H9 (cell line): ENCODE measurements at regions not wholly inside any gene's neighbourhood (a gene's known extent, or its start where the extent isn't known, plus 50 kb on each side); places are given as distances from the start of the nearest gene placed in this dataset.

Experiments
- DNase-seq: peaks from one replicate; pipeline ENCODE4 v3.0.0-alpha.2; 2017
- H2AFZ ChIP-seq: one replicate; pipeline ENCODE4 v1.6.1; 2013; ENCODE audit warnings: mild to moderate bottlenecking, low read length, control low read depth, moderate library complexity
- H2AK5ac ChIP-seq: 2 replicates; pipeline ENCODE4 v1.6.1; 2013; ENCODE audit warnings: low read length, control low read depth, mixed read lengths; ENCODE audit not compliant: insufficient read length
- H2BK120ac ChIP-seq: one replicate; pipeline ENCODE4 v1.6.1; 2013; ENCODE audit warnings: low read depth, mild to moderate bottlenecking, low read length, control low read depth, inconsistent platforms; ENCODE audit not compliant: poor library complexity, severe bottlenecking
- H2BK12ac ChIP-seq: 2 replicates; pipeline ENCODE4 v1.6.1; 2013; ENCODE audit warnings: low read length, control low read depth, mixed read lengths, low read depth; ENCODE audit not compliant: insufficient read length
- H2BK15ac ChIP-seq: 2 replicates; pipeline ENCODE4 v1.6.1; 2013; ENCODE audit warnings: low read depth, low read length, control low read depth
- H2BK20ac ChIP-seq: one replicate; pipeline ENCODE4 v1.6.1; 2013; ENCODE audit warnings: low read depth, mild to moderate bottlenecking, low read length, control low read depth, inconsistent platforms; ENCODE audit not compliant: poor library complexity, severe bottlenecking
- H2BK5ac ChIP-seq: 2 replicates; pipeline ENCODE4 v1.6.1; 2013; ENCODE audit warnings: low read length, control low read depth, mixed read lengths; ENCODE audit not compliant: insufficient read length
- H3K14ac ChIP-seq: 2 replicates; pipeline ENCODE4 v1.6.1; 2013; ENCODE audit warnings: low read length, control low read depth; ENCODE audit not compliant: insufficient read depth
- H3K18ac ChIP-seq: 2 replicates; pipeline ENCODE4 v1.6.1; 2013; ENCODE audit warnings: low read depth, mild to moderate bottlenecking, mixed read lengths, low read length, control low read depth; ENCODE audit not compliant: insufficient read length
- H3K23ac ChIP-seq: 2 replicates; pipeline ENCODE4 v1.6.1; 2013; ENCODE audit warnings: low read length, control low read depth, mixed read lengths, low read depth; ENCODE audit not compliant: insufficient read length
- H3K23me2 ChIP-seq: 2 replicates; pipeline ENCODE4 v1.6.1; 2013; ENCODE audit warnings: low read depth, mild to moderate bottlenecking, mixed read lengths, low read length, control low read depth; ENCODE audit not compliant: insufficient read length, poor library complexity, severe bottlenecking
- H3K27ac ChIP-seq: 2 replicates; pipeline ENCODE4 v1.5.1; 2013; ENCODE audit warnings: low read length, control low read depth, mixed read lengths, low read depth; ENCODE audit not compliant: insufficient read length
- H3K27me3 ChIP-seq: 2 replicates; pipeline ENCODE4 v1.6.1; 2013; ENCODE audit warnings: low read length, control low read depth, inconsistent platforms; ENCODE audit not compliant: insufficient read depth
- H3K4ac ChIP-seq: 2 replicates; pipeline ENCODE4 v1.6.1; 2013; ENCODE audit warnings: low read depth, mild to moderate bottlenecking, control low read depth, inconsistent platforms, low read length, moderate library complexity
- H3K4me1 ChIP-seq: 2 replicates; pipeline ENCODE4 v1.6.1; 2013; ENCODE audit warnings: low read length, control low read depth, inconsistent platforms; ENCODE audit not compliant: insufficient read depth
- H3K4me2 ChIP-seq: 2 replicates; pipeline ENCODE4 v1.6.1; 2013; ENCODE audit warnings: low read length, control low read depth, mixed read lengths; ENCODE audit not compliant: insufficient read length, insufficient read depth
- H3K56ac ChIP-seq: 2 replicates; pipeline ENCODE4 v1.6.1; 2013; ENCODE audit warnings: low read depth, mild to moderate bottlenecking, mixed read lengths, low read length, control low read depth; ENCODE audit not compliant: insufficient read length
- H3K79me1 ChIP-seq: 2 replicates; pipeline ENCODE4 v1.6.1; 2013; ENCODE audit warnings: low read depth, mild to moderate bottlenecking, moderate library complexity, low read length, control low read depth, inconsistent platforms; ENCODE audit not compliant: insufficient read depth, poor library complexity, severe bottlenecking
- H3K79me2 ChIP-seq: 2 replicates; pipeline ENCODE4 v1.6.1; 2013; ENCODE audit warnings: low read length, control low read depth, inconsistent platforms; ENCODE audit not compliant: insufficient read depth
- H3K9ac ChIP-seq: 2 replicates; pipeline ENCODE4 v1.6.1; 2013; ENCODE audit warnings: low read length, control low read depth, mixed read lengths; ENCODE audit not compliant: insufficient read length; ENCODE audit errors: extremely low read depth
- H3K9me3 ChIP-seq: one replicate; pipeline ENCODE4 v1.6.1; 2013; ENCODE audit warnings: low read depth, low read length, inconsistent platforms; ENCODE audit not compliant: control insufficient read depth
- H3T11ph ChIP-seq: one replicate; pipeline ENCODE4 v1.6.1; 2013; ENCODE audit warnings: mild to moderate bottlenecking, low read length, control low read depth, inconsistent platforms
- H4K20me1 ChIP-seq: one replicate; pipeline ENCODE4 v1.6.1; 2013; ENCODE audit not compliant: control insufficient read depth, insufficient read length, insufficient read depth
- H4K5ac ChIP-seq: 2 replicates; pipeline ENCODE4 v1.6.1; 2013; ENCODE audit warnings: low read depth, mild to moderate bottlenecking, mixed read lengths, low read length, control low read depth; ENCODE audit not compliant: insufficient read length
- H4K8ac ChIP-seq: replicated peaks from 2 replicates; pipeline ENCODE4 v1.6.1; 2013; ENCODE audit warnings: low read length, control low read depth, mixed read lengths, low read depth; ENCODE audit not compliant: insufficient read length
- H4K91ac ChIP-seq: 2 replicates; pipeline ENCODE4 v1.6.1; 2013; ENCODE audit warnings: low read depth, mild to moderate bottlenecking, moderate library complexity, mixed read lengths, low read length, control low read depth; ENCODE audit not compliant: insufficient read length
- H3K27ac Mint-ChIP-seq, 3 experiments: 2 replicates in 2 of 3; 3 replicates in 1 of 3; pipeline ENCODE4 v1.8.0; 2020 to 2021; ENCODE audit warnings: mixed read lengths in 3 of 3, mild to moderate bottlenecking in 1 of 3, moderate library complexity in 1 of 3
- H3K27me3 Mint-ChIP-seq: 2 replicates; pipeline ENCODE4 v1.8.0; 2021; ENCODE audit warnings: low read depth, mild to moderate bottlenecking, moderate library complexity, mixed read lengths
- H3K36me3 Mint-ChIP-seq, 3 experiments: 2 replicates in 2 of 3; 3 replicates in 1 of 3; pipeline ENCODE4 v1.8.0; 2020 to 2021; ENCODE audit warnings: low read depth in 3 of 3, mixed read lengths in 3 of 3; ENCODE audit not compliant: insufficient read depth in 1 of 3
- H3K4me1 Mint-ChIP-seq, 2 experiments: 2 replicates each; pipeline ENCODE4 v1.8.0; 2020; ENCODE audit warnings: mixed read lengths in 2 of 2
- H3K4me3 Mint-ChIP-seq, 2 experiments: 2 replicates in 1 of 2; 3 replicates in 1 of 2; pipeline ENCODE4 v1.8.0; 2020 to 2021; ENCODE audit warnings: mild to moderate bottlenecking in 2 of 2, mixed read lengths in 2 of 2, moderate library complexity in 1 of 2
- H3K9me3 Mint-ChIP-seq, 2 experiments: 2 replicates in 1 of 2; 3 replicates in 1 of 2; pipeline ENCODE4 v1.8.0; 2020; ENCODE audit warnings: mild to moderate bottlenecking in 2 of 2, mixed read lengths in 2 of 2, moderate library complexity in 1 of 2
- CTCF ChIP-seq: fragments of 200-600 bp; sonication (generic); conservative IDR thresholded peaks from 3 replicates; pipeline ENCODE4 v1.8.0; 2021; ENCODE audit warnings: antibody characterized with exemption, mild to moderate bottlenecking
- WGBS: extraction: QIAGEN DNeasy Blood & Tissue Kit; methylation state at CpG from one replicate; pipeline ENCODE4 v1.1.7; 2013; ENCODE audit warnings: missing lambda C conversion rate, low lambda C conversion rate, mixed read lengths; ENCODE audit not compliant: insufficient read length; ENCODE audit errors: extremely low coverage; 5-methylcytosine and 5-hydroxymethylcytosine counted together

GRCh38 chr3:146682171-146682570, 77.0 kb upstream of the PLSCR5 start:
- no peak overlapping the region for H3K4ac ChIP-seq
- H3K14ac ChIP-seq, result no peak overlapping the region
- H4K5ac ChIP-seq, result no peak overlapping the region
- no peak overlapping the region for H3K9ac ChIP-seq
- H4K8ac ChIP-seq, result no peak overlapping the region
- no peak overlapping the region for H2BK120ac ChIP-seq
- H3K27me3 Mint-ChIP-seq, result no peaks in the 10 kb centered on the region
- H2AK5ac ChIP-seq, result no peak overlapping the region
- peaks cover 3% of the 10 kb centered on the region in 2 experiments; a peak in 1 of 4 replicates for H3K4me1 Mint-ChIP-seq
- no peaks in the 10 kb centered on the region for H3K79me2 ChIP-seq
- no peaks in the 10 kb centered on the region for H3K79me1 ChIP-seq
- no peak overlapping the region for H3K23ac ChIP-seq
- no peak overlapping the region for H2BK15ac ChIP-seq
- no peaks in the 10 kb centered on the region for H3K23me2 ChIP-seq
- no peaks in the 10 kb centered on the region; a peak in 1 of 5 replicates for H3K9me3 Mint-ChIP-seq
- no peaks in the 10 kb centered on the region for H3K4me1 ChIP-seq
- H3K27ac ChIP-seq, result no peak overlapping the region
- H3K27me3 ChIP-seq, result no peaks in the 10 kb centered on the region
- peaks cover 0 to 7% (median 2%) of the 10 kb centered on the region in 3 experiments; a peak in 2 of 7 replicates for H3K36me3 Mint-ChIP-seq
- no peak for DNase-seq
- H3K4me3 Mint-ChIP-seq, result no peak overlapping the region
- no peak overlapping the region for H2BK20ac ChIP-seq
- H2BK5ac ChIP-seq, result no peak overlapping the region
- no CpG with 5 or more reads among the region's 5 CpGs for WGBS
- no peak overlapping the region for H3T11ph ChIP-seq
- no peak overlapping the region for H4K91ac ChIP-seq
- H3K18ac ChIP-seq, result no peak overlapping the region
- no peak overlapping the region for H2BK12ac ChIP-seq
- H3K56ac ChIP-seq, result no peak overlapping the region
- H3K27ac Mint-ChIP-seq, result no peak overlapping the region
- TF ChIP-seq CTCF, result no peak
- no peak overlapping the region for H3K4me2 ChIP-seq
- H2AFZ ChIP-seq, result no peak overlapping the region
- H3K9me3 ChIP-seq, result no peaks in the 10 kb centered on the region
- H4K20me1 ChIP-seq, result no peaks in the 10 kb centered on the region
